Right lobe of liver (tissue), 6 donors: ENCODE measurements at regions not wholly inside any gene's neighbourhood (a gene's known extent, or its start where the extent isn't known, plus 50 kb on each side); places are given as distances from the start of the nearest gene placed in this dataset.
A peak's percentile ranks its signal among the peaks of the same experiment; 100 is the strongest.

Experiments used
- ATAC-seq, 4 donors: fragments of 200-7000 bp; cut with Tn5 transposase; one replicate each; pipeline ENCODE4 v1.9.1; 2020; ENCODE audit warnings: mild to moderate bottlenecking in 4 of 4, moderate library complexity in 4 of 4
- DNase-seq, 3 donors: peaks; one replicate each; pipeline ENCODE4 v3.0.0-alpha.2; 2020
- H3K27ac ChIP-seq, 3 donors: fragments of 200-600 bp; one replicate each; pipeline ENCODE4 v1.8.0; 2022
- H3K27me3 ChIP-seq, 2 donors: fragments of 200-600 bp; one replicate each; pipeline ENCODE4 v1.8.0; 2022
- H3K36me3 ChIP-seq, 4 donors: fragments of 200-600 bp; sonication (generic) in 1 of 4; one replicate each; pipeline versions ENCODE4 v1.5.1 to v1.8.0; 2017 to 2022; ENCODE audit warnings: control low read depth in 1 of 4
- H3K4me1 ChIP-seq, 4 donors: fragments of 200-600 bp; sonication (generic) in 1 of 4; one replicate each; pipeline versions ENCODE4 v1.5.1 to v1.8.0; 2017 to 2022; ENCODE audit warnings: control low read depth in 1 of 4
- H3K4me3 ChIP-seq, 3 donors: fragments of 200-600 bp; one replicate each; pipeline ENCODE4 v1.8.0; 2022
- H3K9me3 ChIP-seq, 4 donors: fragments of 200-600 bp; sonication (generic) in 1 of 4; one replicate each; pipeline versions ENCODE4 v1.5.1 to v1.8.0; 2017 to 2022; ENCODE audit warnings: control low read depth in 1 of 4
- POLR2A ChIP-seq: fragments of 450-650 bp; IDR thresholded peaks from one replicate; pipeline ENCODE4 v1.6.1; 2017; ENCODE audit warnings: antibody characterized with exemption, mild to moderate bottlenecking
- WGBS: methylation state at CpG from one replicate; pipeline ENCODE4 v1.1.6; 2018; ENCODE audit warnings: low coverage, low lambda C conversion rate; ENCODE audit not compliant: insufficient coverage; ENCODE audit errors: missing lambda C conversion rate; 5-methylcytosine and 5-hydroxymethylcytosine counted together
- intact Hi-C, 2 donors: fragments of 100-400 bp; cut with DNase I; formaldehyde crosslinking; loops; one replicate each; pipeline versions ENCODE4 v1.11.2 to v1.14.1; 2022
- TF ChIP-seq, protein P1 (sequence below), 4 donors: fragments of 200-600 bp in 3 of 4; fragments of 450-650 bp in 1 of 4; IDR thresholded peaks; one replicate each; pipeline versions ENCODE4 v1.5.1 to v1.8.0; 2016 to 2022; ENCODE audit warnings: antibody characterized with exemption in 4 of 4, mild to moderate bottlenecking in 2 of 4
- donor health status: DM: no; HTN: yes; CAD: no.
- donor health status: DM: no; HTN: no; CAD: no.
- donor health status: DM: no; HTN: no; CAD: no.
- donor health status: DM: no; HTN: yes; CAD: no.
- donor health status: DM: no; HTN: yes; CAD: no.

GRCh38 chr2:59066787-59067399, 825.8 kb upstream of the FANCL start:
- no peak for TF ChIP-seq POLR2A
- Histone ChIP-seq H3K27ac (no peak overlapping the region), H3K27me3 (no peaks in the 10 kb centered on the region), H3K36me3 (no peaks in the 10 kb centered on the region), H3K4me3 (no peak overlapping the region), H3K9me3 (no peaks in the 10 kb centered on the region), H3K4me1 (no peaks in the 10 kb centered on the region)
- intact Hi-C loops, result no loop called here
- 82% methylated on average over 10 of the region's 56 CpGs for WGBS
- DNase-seq (peak in 1 of 3 donors; percentile 18), ATAC-seq (no peak)

- ATAC-seq (no peak), DNase-seq (no peak)
- no peaks in the 10 kb centered on the region for H3K36me3 ChIP-seq
- intact Hi-C loops, result no loop called here
- WGBS, result 51% methylated on average over 4 of the region's 4 CpGs
- H3K9me3 ChIP-seq, result no peaks in the 10 kb centered on the region
- H3K27me3 ChIP-seq, result no peaks in the 10 kb centered on the region
- TF ChIP-seq, protein P1, sequence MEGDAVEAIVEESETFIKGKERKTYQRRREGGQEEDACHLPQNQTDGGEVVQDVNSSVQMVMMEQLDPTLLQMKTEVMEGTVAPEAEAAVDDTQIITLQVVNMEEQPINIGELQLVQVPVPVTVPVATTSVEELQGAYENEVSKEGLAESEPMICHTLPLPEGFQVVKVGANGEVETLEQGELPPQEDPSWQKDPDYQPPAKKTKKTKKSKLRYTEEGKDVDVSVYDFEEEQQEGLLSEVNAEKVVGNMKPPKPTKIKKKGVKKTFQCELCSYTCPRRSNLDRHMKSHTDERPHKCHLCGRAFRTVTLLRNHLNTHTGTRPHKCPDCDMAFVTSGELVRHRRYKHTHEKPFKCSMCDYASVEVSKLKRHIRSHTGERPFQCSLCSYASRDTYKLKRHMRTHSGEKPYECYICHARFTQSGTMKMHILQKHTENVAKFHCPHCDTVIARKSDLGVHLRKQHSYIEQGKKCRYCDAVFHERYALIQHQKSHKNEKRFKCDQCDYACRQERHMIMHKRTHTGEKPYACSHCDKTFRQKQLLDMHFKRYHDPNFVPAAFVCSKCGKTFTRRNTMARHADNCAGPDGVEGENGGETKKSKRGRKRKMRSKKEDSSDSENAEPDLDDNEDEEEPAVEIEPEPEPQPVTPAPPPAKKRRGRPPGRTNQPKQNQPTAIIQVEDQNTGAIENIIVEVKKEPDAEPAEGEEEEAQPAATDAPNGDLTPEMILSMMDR (IDR thresholded peaks at IDR 0.05), result no peak
- TF ChIP-seq POLR2A, result no peak
- H3K4me3 ChIP-seq, result no peak overlapping the region
- no peak overlapping the region for H3K27ac ChIP-seq
- H3K4me1 ChIP-seq, result no peaks in the 10 kb centered on the region
These were observed 806.4 kb upstream of the FANCL start for GRCh38 chr2:59047373-59047995.

- no peak for DNase-seq
- no peak for ATAC-seq
- TF ChIP-seq POLR2A, result no peak
- TF ChIP-seq, protein P1 (IDR thresholded peaks at IDR 0.05), result no peak
- H3K27me3 ChIP-seq, result no peaks in the 10 kb centered on the region
- intact Hi-C loops, result no loop called here
- H3K4me1 ChIP-seq, result no peaks in the 10 kb centered on the region
- H3K4me3 ChIP-seq, result no peak overlapping the region
- H3K36me3 ChIP-seq, result no peaks in the 10 kb centered on the region
- no peak overlapping the region for H3K27ac ChIP-seq
- H3K9me3 ChIP-seq, result no peaks in the 10 kb centered on the region
- WGBS, result 78% methylated on average over 16 of the region's 17 CpGs
These were observed 805.6 kb upstream of the FANCL start for GRCh38 chr2:59046401-59047372.

- no peaks in the 10 kb centered on the region for H3K9me3 ChIP-seq
- no peaks in the 10 kb centered on the region for H3K4me1 ChIP-seq
- intact Hi-C loops, result no loop called here
- TF ChIP-seq POLR2A, result no peak
- TF ChIP-seq, protein P1 (IDR thresholded peaks at IDR 0.05), result no peak
- no peak overlapping the region for H3K27ac ChIP-seq
- no peak for ATAC-seq
- no peak for DNase-seq
- WGBS, result 43% methylated on average over 1 of the region's 1 CpG
- H3K4me3 ChIP-seq, result no peak overlapping the region
- no peaks in the 10 kb centered on the region for H3K36me3 ChIP-seq
- no peaks in the 10 kb centered on the region for H3K27me3 ChIP-seq
These were observed 803.6 kb upstream of the FANCL start for GRCh38 chr2:59044736-59045135.

- H3K4me3 ChIP-seq, result no peak overlapping the region
- no peak for TF ChIP-seq POLR2A
- TF ChIP-seq, protein P1 (IDR thresholded peaks at IDR 0.05), result no peak
- 48% methylated on average over 4 of the region's 4 CpGs for WGBS
- intact Hi-C loops, result no loop called here
- H3K4me1 ChIP-seq, result no peaks in the 10 kb centered on the region
- H3K36me3 ChIP-seq, result no peaks in the 10 kb centered on the region
- no peak for DNase-seq
- ATAC-seq, result no peak
- H3K9me3 ChIP-seq, result no peaks in the 10 kb centered on the region
- H3K27me3 ChIP-seq, result no peaks in the 10 kb centered on the region
- H3K27ac ChIP-seq, result no peak overlapping the region
These were observed 800.0 kb upstream of the FANCL start for GRCh38 chr2:59041139-59041538.
